A549 (cell line): ENCODE measurements at regions not wholly inside any gene's neighbourhood (a gene's known extent, or its start where the extent isn't known, plus 50 kb on each side); places are given as distances from the start of the nearest gene placed in this dataset.

ENCODE experiments used
- BHLHE40 ChIP-seq: IDR thresholded peaks from 2 replicates; pipeline ENCODE4 v1.6.1; 2012; ENCODE audit warnings: low read depth, low read length, inconsistent platforms
- CTCF ChIP-seq: fragments of >200 bp; sonication (Bioruptor Twin); formaldehyde crosslinking; IDR thresholded peaks from 3 replicates; pipeline ENCODE4 v1.5.1; 2016
- EHMT2 ChIP-seq: fragments of 200-600 bp; sonication (generic); IDR thresholded peaks from 2 replicates; pipeline ENCODE4 v1.6.1; 2016; ENCODE audit warnings: antibody characterized with exemption, low read depth, mild to moderate bottlenecking, moderate library complexity
- HEYL ChIP-seq: fragments of 250-450 bp; sonication (Bioruptor Pico); IDR thresholded peaks from 2 replicates; pipeline ENCODE4 v1.8.0; 2021; ENCODE audit warnings: mild to moderate bottlenecking, moderate library complexity
- HOXA7 ChIP-seq: fragments of 250-450 bp; sonication (Bioruptor Pico); IDR thresholded peaks from 2 replicates; pipeline ENCODE4 v1.5.0; 2020; ENCODE audit warnings: mild to moderate bottlenecking, moderate library complexity
- MAX ChIP-seq: IDR thresholded peaks from 2 replicates; pipeline ENCODE4 v1.6.1; 2012
- MYC ChIP-seq: IDR thresholded peaks from 2 replicates; pipeline ENCODE4 v1.6.1; 2012; ENCODE audit warnings: mild to moderate bottlenecking, inconsistent platforms, low read length, improper control_type of control experiment, borderline replicate concordance
- PBX3 ChIP-seq: IDR thresholded peaks from 2 replicates; pipeline ENCODE4 v1.6.1; 2012
- PHF8 ChIP-seq: fragments of 200-600 bp; sonication (generic); IDR thresholded peaks from 2 replicates; pipeline ENCODE4 v1.6.1; 2016; ENCODE audit warnings: low read depth, mild to moderate bottlenecking, antibody characterized with exemption, moderate library complexity, borderline replicate concordance
- POLR2A ChIP-seq: IDR thresholded peaks from 2 replicates; pipeline ENCODE4 v1.6.1; 2012; ENCODE audit warnings: mild to moderate bottlenecking, low read length
- RCOR1 ChIP-seq: fragments of 150-350 bp; IDR thresholded peaks from 2 replicates; pipeline ENCODE4 v1.6.1; 2014; ENCODE audit warnings: antibody characterized with exemption, low read length, low read depth
- SMC3 ChIP-seq: fragments of >200 bp; sonication (Bioruptor Twin); formaldehyde crosslinking; IDR thresholded peaks from 3 replicates; pipeline ENCODE4 v1.6.1; 2018; ENCODE audit warnings: inconsistent platforms
- TP53 ChIP-seq: fragments of 250-450 bp; sonication (Bioruptor Pico); IDR thresholded peaks from 2 replicates; pipeline ENCODE4 v1.5.0; 2021; ENCODE audit warnings: mild to moderate bottlenecking, moderate library complexity

- TF ChIP-seq PHF8 = no peak
- no peak for TF ChIP-seq EHMT2
- TF ChIP-seq CTCF = no peak
- TF ChIP-seq SMC3 = no peak
- TF ChIP-seq PBX3 = no peak
- no peak for TF ChIP-seq POLR2A
- TF ChIP-seq MYC = no peak
- no peak for TF ChIP-seq HOXA7 (CRISPR knock-in tag)
- TF ChIP-seq RCOR1 = no peak
- no peak for TF ChIP-seq HEYL (CRISPR knock-in tag)
- no peak for TF ChIP-seq BHLHE40
- TF ChIP-seq TP53 (CRISPR knock-in tag) = no peak
- no peak for TF ChIP-seq MAX
These were observed 173.8 kb downstream of the C12orf75 start for GRCh38 chr12:105504286-105504685.
